ENCODE measurements at regions not wholly inside any gene's neighbourhood (a gene's known extent, or its start where the extent isn't known, plus 50 kb on each side); places are given as distances from the start of the nearest gene placed in this dataset.

DNA sequence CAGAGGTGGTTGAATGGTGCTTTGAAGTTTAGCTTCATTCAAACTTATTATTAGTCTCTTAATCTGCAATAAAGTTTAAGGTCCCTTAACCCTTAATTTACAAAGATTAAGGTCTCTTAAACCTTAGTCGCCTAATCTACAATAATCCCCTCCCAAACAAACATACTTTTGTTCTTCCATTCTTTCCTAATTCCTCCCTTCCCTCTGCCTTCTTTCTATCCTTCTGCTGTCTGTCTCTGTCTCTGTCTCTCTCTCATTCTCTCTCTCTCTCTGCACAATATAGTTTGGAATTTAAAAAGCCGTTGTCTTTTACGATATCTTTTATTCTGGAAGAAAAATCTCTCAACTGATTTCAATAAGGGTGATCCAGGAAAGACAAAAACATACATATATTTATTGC, 1096.8 kb upstream of the ATXN8OS start:
- DNase-seq (no peak), ATAC-seq (no peak)
- H3K36me3 Mint-ChIP-seq (ENCODE audit: low read depth) = no peaks in the 10 kb centered on the region
- no peaks in the 10 kb centered on the region for H3K27me3 Mint-ChIP-seq (ENCODE audit: low read depth)
- H3K27ac Mint-ChIP-seq = no peak overlapping the region
- CTCF ChIA-PET = no interaction called here
- H3K4me3 Mint-ChIP-seq = no peak overlapping the region
- POLR2A ChIA-PET = no interaction called here
- H3K4me1 Mint-ChIP-seq (ENCODE audit: low read depth) = no peaks in the 10 kb centered on the region
- peaks cover 7% of the 10 kb centered on the region for H3K9me3 Mint-ChIP-seq (ENCODE audit: insufficient read depth)

DNA sequence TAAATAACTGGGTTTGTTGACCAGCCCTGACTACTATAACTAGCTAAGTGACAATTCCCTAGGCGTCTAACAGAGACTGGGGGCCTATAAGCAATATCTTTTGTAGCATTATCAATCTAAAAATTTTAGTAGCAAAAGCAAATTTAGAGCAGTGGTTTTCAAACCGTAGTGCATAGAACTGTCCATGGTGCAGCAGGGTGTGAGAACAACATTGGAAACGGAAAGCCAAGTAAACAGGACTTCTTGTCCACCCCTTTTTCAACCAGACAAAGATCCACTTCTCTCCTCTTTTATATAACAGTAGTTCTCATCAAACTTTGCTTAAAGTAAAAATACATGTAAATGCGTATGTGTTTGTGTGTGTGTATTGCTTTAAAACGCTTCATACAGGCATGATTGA, 1099.1 kb upstream of the ATXN8OS start:
- ChIA-PET CTCF (no interaction called here), POLR2A (no interaction called here)
- Mint-ChIP-seq H3K27ac (no peak overlapping the region), H3K4me3 (no peak overlapping the region), H3K27me3 (ENCODE audit: low read depth) (no peaks in the 10 kb centered on the region), H3K36me3 (ENCODE audit: low read depth) (no peaks in the 10 kb centered on the region), H3K9me3 (ENCODE audit: insufficient read depth) (peaks cover 11% of the 10 kb centered on the region), H3K4me1 (ENCODE audit: low read depth) (no peaks in the 10 kb centered on the region)
- DNase-seq (no peak), ATAC-seq (no peak)

DNA sequence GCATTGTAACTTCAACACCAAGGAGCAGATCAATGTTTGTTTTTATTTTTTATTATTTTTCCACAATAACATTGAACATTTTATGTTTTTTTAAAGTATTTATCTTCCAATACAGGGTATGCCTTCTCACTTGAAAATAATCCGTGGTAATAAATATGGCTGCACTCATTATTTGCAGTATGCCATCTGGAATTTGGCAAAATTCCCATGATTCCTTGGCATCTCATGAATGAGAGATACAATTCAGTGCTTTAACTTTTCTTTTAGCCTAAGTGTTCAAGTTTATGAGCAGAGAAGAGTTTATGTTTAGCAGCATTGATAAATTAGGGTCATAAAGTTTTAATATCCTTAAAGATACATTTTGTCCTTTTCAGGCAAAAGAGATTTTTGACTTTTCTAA, 1109.6 kb upstream of the ATXN8OS start:
- Mint-ChIP-seq H3K4me3 (no peak overlapping the region), H3K27ac (no peak overlapping the region), H3K36me3 (ENCODE audit: low read depth) (no peaks in the 10 kb centered on the region), H3K4me1 (ENCODE audit: low read depth) (no peaks in the 10 kb centered on the region), H3K9me3 (ENCODE audit: insufficient read depth) (peaks cover 36% of the 10 kb centered on the region), H3K27me3 (ENCODE audit: low read depth) (no peaks in the 10 kb centered on the region)
- DNase-seq (no peak), ATAC-seq (no peak)
- CTCF ChIA-PET = no interaction called here
- POLR2A ChIA-PET = no interaction called here

DNA sequence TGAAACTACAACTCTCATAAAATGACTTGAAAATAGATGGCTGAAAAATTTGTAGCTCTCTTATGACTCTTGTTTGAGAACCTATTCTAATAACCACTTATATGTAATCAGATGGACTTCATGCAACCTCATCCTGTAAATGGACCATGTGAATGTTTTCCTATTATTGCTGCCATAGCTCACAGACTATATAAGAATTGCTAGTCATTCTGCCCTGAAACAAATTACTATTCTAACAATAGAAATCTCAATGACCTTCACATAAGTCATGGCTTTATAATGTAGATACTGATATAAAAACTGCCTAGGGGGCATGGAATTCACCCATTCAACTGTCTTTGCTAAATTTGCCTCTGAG, 1111.0 kb upstream of the ATXN8OS start:
- Mint-ChIP-seq H3K36me3 (ENCODE audit: low read depth) (no peaks in the 10 kb centered on the region), H3K27ac (no peak overlapping the region), H3K9me3 (ENCODE audit: insufficient read depth) (peaks cover 31% of the 10 kb centered on the region), H3K4me3 (no peak overlapping the region), H3K4me1 (ENCODE audit: low read depth) (no peaks in the 10 kb centered on the region), H3K27me3 (ENCODE audit: low read depth) (no peaks in the 10 kb centered on the region)
- ATAC-seq (no peak), DNase-seq (no peak)
- CTCF ChIA-PET = no interaction called here
- POLR2A ChIA-PET = no interaction called here

DNA sequence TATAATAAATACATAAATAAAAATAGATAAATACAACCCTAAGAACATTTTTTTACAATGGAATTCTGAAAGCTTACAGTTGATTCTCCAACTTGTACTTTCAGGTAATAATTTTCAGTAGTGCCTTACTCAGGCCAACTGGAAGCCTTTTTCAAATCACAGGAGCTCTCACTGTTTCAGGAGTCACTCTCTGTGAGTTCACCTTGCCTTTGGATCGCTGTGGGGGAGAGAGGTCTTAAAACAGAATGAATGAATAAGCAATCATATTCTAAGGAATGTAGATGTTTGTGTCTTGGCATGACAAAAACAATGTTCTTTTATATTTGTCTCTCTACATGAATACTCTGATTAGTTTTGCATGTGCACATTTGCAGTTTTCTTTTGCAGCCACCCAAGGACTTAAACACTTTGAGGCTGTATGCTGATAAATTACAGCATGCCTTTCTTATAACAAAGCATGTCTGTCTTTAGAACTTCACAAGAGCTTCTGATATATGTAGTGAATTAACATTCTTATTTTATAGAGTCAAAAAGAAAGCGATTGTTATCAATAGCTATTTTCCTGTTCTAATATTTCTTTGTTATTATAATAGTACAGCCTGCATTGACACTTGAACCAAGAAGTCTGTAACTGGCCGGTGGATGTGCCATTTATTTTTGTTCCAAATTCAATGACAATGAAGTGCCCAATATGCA, 1111.5 kb upstream of the ATXN8OS start:
- Mint-ChIP-seq H3K36me3 (ENCODE audit: low read depth) (no peaks in the 10 kb centered on the region), H3K27me3 (ENCODE audit: low read depth) (no peaks in the 10 kb centered on the region), H3K27ac (no peak overlapping the region), H3K4me3 (no peak overlapping the region), H3K4me1 (ENCODE audit: low read depth) (no peaks in the 10 kb centered on the region), H3K9me3 (ENCODE audit: insufficient read depth) (peaks cover 29% of the 10 kb centered on the region)
- DNase-seq (no peak), ATAC-seq (no peak)
- ChIA-PET POLR2A (no interaction called here), CTCF (no interaction called here)

DNA sequence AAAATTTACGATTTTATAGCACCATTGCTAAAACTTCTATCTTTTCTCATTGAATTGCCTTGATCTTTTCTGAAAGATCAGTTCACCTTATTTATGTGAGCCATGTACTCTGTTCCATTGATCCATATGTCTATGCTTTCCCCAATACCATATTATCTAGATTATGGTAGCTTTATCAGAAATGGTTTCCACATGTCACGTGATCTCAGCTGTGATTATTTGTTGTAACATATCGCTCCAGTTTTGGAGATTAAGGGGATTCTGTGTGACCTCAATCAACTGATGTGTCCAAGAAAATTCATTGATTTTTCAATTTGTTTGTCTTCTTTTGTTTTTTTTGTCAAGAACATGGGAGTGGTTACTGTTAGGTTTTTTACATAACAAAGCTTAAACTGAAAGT, 1114.5 kb upstream of the ATXN8OS start:
- H3K4me1 Mint-ChIP-seq (ENCODE audit: low read depth) = no peaks in the 10 kb centered on the region
- ChIA-PET POLR2A (no interaction called here), CTCF (no interaction called here)
- no peaks in the 10 kb centered on the region for H3K36me3 Mint-ChIP-seq (ENCODE audit: low read depth)
- DNase-seq = no peak
- H3K4me3 Mint-ChIP-seq = no peak overlapping the region
- peaks cover 11% of the 10 kb centered on the region for H3K9me3 Mint-ChIP-seq (ENCODE audit: insufficient read depth)
- no peak for ATAC-seq
- H3K27ac Mint-ChIP-seq = no peak overlapping the region
- H3K27me3 Mint-ChIP-seq (ENCODE audit: low read depth) = no peaks in the 10 kb centered on the region

DNA sequence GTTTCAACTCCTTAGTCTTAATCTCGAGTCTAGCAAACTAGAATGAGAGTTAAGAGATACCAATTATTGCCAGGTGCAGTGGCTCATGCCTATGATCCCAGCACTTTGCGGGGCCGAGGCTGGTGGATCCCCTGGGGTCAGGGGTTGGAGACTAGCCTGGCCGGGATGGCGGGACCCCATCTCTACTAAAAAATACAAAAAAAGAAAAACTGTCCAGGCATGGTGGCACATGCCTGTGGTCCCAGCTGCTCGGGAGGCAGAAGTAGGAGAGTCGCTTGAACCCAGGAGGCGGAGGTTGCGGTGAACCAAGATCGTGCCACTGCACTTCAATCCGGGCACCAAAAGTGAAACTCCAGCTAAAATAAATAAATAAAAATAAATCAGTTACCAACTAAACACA, 1119.5 kb upstream of the ATXN8OS start:
- Mint-ChIP-seq H3K4me3 (no peak overlapping the region), H3K9me3 (ENCODE audit: insufficient read depth) (peaks cover 18% of the 10 kb centered on the region), H3K27me3 (ENCODE audit: low read depth) (no peaks in the 10 kb centered on the region), H3K27ac (no peak overlapping the region), H3K36me3 (ENCODE audit: low read depth) (no peaks in the 10 kb centered on the region), H3K4me1 (ENCODE audit: low read depth) (no peaks in the 10 kb centered on the region)
- ChIA-PET CTCF (no interaction called here), POLR2A (no interaction called here)
- ATAC-seq (no peak), DNase-seq (no peak)

DNA sequence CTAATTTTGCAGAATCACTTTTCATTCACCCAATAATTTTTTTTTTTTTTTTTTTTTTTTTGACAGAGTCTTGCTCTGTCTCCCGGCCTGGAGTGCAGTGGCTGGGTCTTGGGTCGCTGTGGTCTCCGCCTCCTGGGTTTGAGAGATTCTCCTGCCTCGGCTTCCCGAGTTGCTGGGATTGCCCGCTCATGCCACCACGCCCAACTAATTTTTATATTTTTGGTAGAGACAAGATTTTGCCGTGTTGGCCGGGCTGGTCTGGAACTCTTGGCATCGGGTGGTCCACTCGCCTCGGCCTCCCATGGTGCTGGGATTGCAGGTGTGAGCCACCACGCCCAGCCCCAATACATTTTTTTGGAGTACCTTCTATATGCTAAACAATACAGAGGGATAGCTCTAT, 1120.0 kb upstream of the ATXN8OS start:
- Mint-ChIP-seq H3K4me3 (no peak overlapping the region), H3K27me3 (ENCODE audit: low read depth) (no peaks in the 10 kb centered on the region), H3K27ac (no peak overlapping the region), H3K36me3 (ENCODE audit: low read depth) (no peaks in the 10 kb centered on the region), H3K4me1 (ENCODE audit: low read depth) (no peaks in the 10 kb centered on the region), H3K9me3 (ENCODE audit: insufficient read depth) (peaks cover 17% of the 10 kb centered on the region)
- ChIA-PET POLR2A (no interaction called here), CTCF (no interaction called here)
- DNase-seq (no peak), ATAC-seq (no peak)

DNA sequence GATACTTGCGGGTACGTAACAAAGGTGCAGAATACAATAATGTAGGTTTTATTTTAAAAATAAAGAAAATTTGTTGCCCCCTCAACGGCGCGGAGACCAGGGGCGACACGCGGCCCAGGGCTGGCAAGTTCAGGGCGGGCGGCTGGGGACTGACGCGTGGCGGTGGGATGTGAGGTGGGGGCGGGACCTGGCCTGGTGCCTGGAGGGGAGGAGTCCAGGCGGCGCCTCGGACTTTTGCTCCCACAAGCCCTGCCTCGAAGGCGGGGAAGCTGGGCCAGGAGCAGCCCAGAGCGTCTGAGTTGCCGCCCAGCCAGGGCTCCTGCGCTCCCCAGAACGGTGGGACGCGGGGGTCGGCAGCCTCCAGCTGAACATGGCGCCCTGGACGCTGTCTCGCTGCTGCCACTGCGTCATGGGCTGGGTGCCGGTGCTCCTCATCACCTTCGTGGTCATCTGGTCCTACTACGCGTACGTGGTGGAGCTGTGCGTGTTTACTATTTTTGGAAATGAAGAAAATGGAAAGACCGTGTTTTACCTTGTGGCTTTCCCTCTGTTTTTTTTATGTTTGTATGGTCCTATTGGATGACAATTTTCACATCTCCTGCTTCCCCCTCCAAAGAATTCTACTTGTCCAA, 1122.8 kb upstream of the ATXN8OS start:
- H3K9me3 Mint-ChIP-seq (ENCODE audit: insufficient read depth) = peaks cover 13% of the 10 kb centered on the region
- no peak overlapping the region for H3K27ac Mint-ChIP-seq
- DNase-seq = no peak
- H3K27me3 Mint-ChIP-seq (ENCODE audit: low read depth) = no peaks in the 10 kb centered on the region
- no peak for ATAC-seq
- POLR2A ChIA-PET = no interaction called here
- CTCF ChIA-PET = no interaction called here
- no peak overlapping the region for H3K4me3 Mint-ChIP-seq
- no peaks in the 10 kb centered on the region for H3K36me3 Mint-ChIP-seq (ENCODE audit: low read depth)
- H3K4me1 Mint-ChIP-seq (ENCODE audit: low read depth) = no peaks in the 10 kb centered on the region

DNA sequence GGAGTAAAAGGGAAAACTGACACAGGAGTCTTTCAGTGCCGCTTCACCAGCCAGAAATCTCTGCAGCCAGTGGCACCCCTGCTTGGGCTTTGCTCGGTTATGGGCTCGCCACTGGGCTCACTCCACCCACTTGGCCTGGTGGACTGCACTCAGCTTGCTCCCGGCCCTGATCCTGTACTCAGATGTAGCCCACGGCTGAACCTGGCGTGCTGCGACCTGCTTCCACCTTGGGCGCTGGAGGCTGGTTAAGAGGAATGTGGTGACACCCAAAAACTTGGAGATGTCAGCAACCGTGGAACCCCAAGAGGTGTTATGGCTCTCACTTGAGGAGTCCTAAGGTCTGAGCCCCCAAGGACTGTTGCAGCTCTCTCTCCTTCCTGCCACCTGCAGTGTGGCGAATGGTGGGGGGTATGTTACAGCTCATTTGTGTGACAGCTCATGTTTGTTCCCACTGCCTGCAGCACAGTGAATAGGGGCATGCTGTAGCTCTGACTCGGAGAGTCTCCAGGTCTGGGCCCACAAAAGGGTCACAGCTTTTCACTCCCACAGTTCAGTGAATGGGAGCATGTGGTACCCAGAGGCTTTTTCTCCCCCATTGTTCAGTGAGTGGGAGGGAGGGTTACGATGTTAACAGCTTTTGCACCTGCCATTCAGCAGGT, 1124.5 kb upstream of the ATXN8OS start:
- no peak for DNase-seq
- CTCF ChIA-PET = no interaction called here
- H3K4me3 Mint-ChIP-seq = no peak overlapping the region
- ATAC-seq = no peak
- no peaks in the 10 kb centered on the region for H3K4me1 Mint-ChIP-seq (ENCODE audit: low read depth)
- peaks cover 13% of the 10 kb centered on the region for H3K9me3 Mint-ChIP-seq (ENCODE audit: insufficient read depth)
- POLR2A ChIA-PET = no interaction called here
- no peak overlapping the region for H3K27ac Mint-ChIP-seq
- no peaks in the 10 kb centered on the region for H3K36me3 Mint-ChIP-seq (ENCODE audit: low read depth)
- H3K27me3 Mint-ChIP-seq (ENCODE audit: low read depth) = no peaks in the 10 kb centered on the region

DNA sequence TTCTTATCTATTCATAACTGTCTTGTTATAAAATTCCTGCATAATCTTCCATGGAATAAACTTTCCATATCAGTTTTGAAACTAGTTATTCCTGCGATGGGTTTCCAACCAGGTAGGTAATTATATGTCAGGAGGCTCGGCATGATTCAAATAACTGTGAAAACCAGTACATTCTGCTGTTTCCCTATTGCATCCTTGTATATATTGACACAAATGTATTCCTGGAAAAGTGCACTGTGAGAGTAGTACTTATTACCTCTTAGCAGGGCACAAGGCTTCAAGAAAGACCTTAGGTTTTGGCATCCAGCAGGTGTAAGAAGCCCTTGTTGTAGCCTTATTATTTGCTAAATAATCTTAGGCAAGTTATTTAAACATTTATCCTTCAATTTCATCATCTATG, 1131.3 kb upstream of the ATXN8OS start:
- H3K9me3 Mint-ChIP-seq (ENCODE audit: insufficient read depth) = no peaks in the 10 kb centered on the region
- ChIA-PET CTCF (no interaction called here), POLR2A (no interaction called here)
- no peaks in the 10 kb centered on the region for H3K4me1 Mint-ChIP-seq (ENCODE audit: low read depth)
- DNase-seq = no peak
- no peak overlapping the region for H3K27ac Mint-ChIP-seq
- no peaks in the 10 kb centered on the region for H3K36me3 Mint-ChIP-seq (ENCODE audit: low read depth)
- H3K4me3 Mint-ChIP-seq = no peak overlapping the region
- no peaks in the 10 kb centered on the region for H3K27me3 Mint-ChIP-seq (ENCODE audit: low read depth)
- no peak for ATAC-seq

DNA sequence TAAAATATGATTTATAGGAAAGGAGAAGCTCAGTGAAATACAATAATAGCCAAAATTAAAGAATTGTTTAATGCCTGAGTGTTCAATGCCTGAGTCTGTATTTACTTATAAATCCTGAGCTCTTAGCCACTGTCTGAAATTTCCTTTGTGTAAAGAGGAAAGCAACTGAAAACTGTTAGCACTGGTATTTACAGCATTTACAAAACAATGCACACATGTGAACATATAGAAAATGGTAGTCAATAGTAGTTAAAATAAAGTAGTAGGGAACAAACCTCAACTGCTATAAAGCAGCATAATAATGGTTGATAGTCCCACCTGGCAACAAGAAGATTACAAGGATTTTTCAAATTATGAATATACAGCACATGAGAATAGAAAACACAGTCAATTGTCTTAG, 1137.1 kb upstream of the ATXN8OS start:
- ATAC-seq = no peak
- Mint-ChIP-seq H3K4me1 (ENCODE audit: low read depth) (no peaks in the 10 kb centered on the region), H3K27me3 (ENCODE audit: low read depth) (no peaks in the 10 kb centered on the region), H3K36me3 (ENCODE audit: low read depth) (no peaks in the 10 kb centered on the region), H3K27ac (no peak overlapping the region), H3K9me3 (ENCODE audit: insufficient read depth) (peaks cover 15% of the 10 kb centered on the region), H3K4me3 (no peak overlapping the region)
- DNase-seq = no peak
- ChIA-PET POLR2A (no interaction called here), CTCF (no interaction called here)

DNA sequence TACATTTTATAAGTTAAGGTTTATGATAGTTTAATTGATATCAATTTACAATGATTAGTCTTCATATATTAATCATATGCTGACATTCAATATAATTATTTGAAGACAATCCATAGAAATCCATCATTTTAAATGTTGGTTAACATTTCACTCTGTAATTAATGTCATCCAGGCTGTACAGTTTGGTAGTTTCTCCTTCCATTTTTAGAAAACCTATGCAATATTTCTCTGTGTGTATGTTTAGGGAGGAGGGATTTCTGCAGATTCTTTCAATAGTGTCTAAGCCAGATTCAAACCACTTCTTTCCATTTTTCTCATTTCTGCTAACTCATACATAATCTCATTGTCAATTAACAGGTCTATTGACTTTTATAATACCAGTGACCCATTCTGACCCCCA, 1159.0 kb upstream of the ATXN8OS start:
- Mint-ChIP-seq H3K27ac (no peak overlapping the region), H3K4me1 (ENCODE audit: low read depth) (no peaks in the 10 kb centered on the region), H3K27me3 (ENCODE audit: low read depth) (no peaks in the 10 kb centered on the region), H3K9me3 (ENCODE audit: insufficient read depth) (peaks cover 46% of the 10 kb centered on the region), H3K4me3 (no peak overlapping the region), H3K36me3 (ENCODE audit: low read depth) (no peaks in the 10 kb centered on the region)
- ChIA-PET CTCF (no interaction called here), POLR2A (no interaction called here)
- DNase-seq (no peak), ATAC-seq (no peak)
